LNCAP (cell line): ENCODE measurements at regions not wholly inside any gene's neighbourhood (a gene's known extent, or its start where the extent isn't known, plus 50 kb on each side); places are given as distances from the start of the nearest gene placed in this dataset.

Experiments used
- CTCF ChIP-seq: fragments of 450-650 bp; IDR thresholded peaks from 2 replicates; pipeline ENCODE4 v1.5.1; 2017; ENCODE audit warnings: mild to moderate bottlenecking

GRCh38 chr16:9343276-9343675 is 251.8 kb downstream of the HAPSTR1 start:
- TF ChIP-seq CTCF = no peak

GRCh38 chr16:9344508-9344907 is 253.1 kb downstream of the HAPSTR1 start:
- TF ChIP-seq CTCF = no peak

GRCh38 chr16:9345046-9345445 is 253.6 kb downstream of the HAPSTR1 start:
- TF ChIP-seq CTCF = no peak

GRCh38 chr16:9345880-9346279 is 254.4 kb downstream of the HAPSTR1 start:
- TF ChIP-seq CTCF = no peak

GRCh38 chr16:9348912-9349311 is 257.5 kb downstream of the HAPSTR1 start:
- TF ChIP-seq CTCF = no peak

- no peak for TF ChIP-seq CTCF
These were observed 260.0 kb downstream of the HAPSTR1 start for GRCh38 chr16:9351440-9351839.

GRCh38 chr16:9351841-9352434 is 260.5 kb downstream of the HAPSTR1 start:
- TF ChIP-seq CTCF = no peak

GRCh38 chr16:9357829-9358228 is 266.4 kb downstream of the HAPSTR1 start:
- TF ChIP-seq CTCF = no peak
